MM.1S (cell line): ENCODE measurements at regions not wholly inside any gene's neighbourhood (a gene's known extent, or its start where the extent isn't known, plus 50 kb on each side); places are given as distances from the start of the nearest gene placed in this dataset.

Experiments used
- DNase-seq: peaks from one replicate; pipeline ENCODE4 v3.0.0-alpha.2; 2015
- H2AFZ ChIP-seq: fragments of 300-600 bp; sonication (generic); 2 replicates; pipeline ENCODE4 v1.6.0; 2016; ENCODE audit warnings: antibody characterized with exemption, low read length
- H3F3A ChIP-seq: fragments of 300-600 bp; sonication (generic); 2 replicates; pipeline ENCODE4 v1.6.1; 2016; ENCODE audit warnings: mild to moderate bottlenecking, antibody characterized with exemption, low read length, moderate library complexity, mixed read lengths; ENCODE audit not compliant: insufficient read depth
- H3K27ac ChIP-seq: fragments of 300-600 bp; sonication (generic); 2 replicates; pipeline ENCODE4 v1.5.1; 2016; ENCODE audit warnings: mild to moderate bottlenecking, low read length
- H3K27me3 ChIP-seq: fragments of 300-600 bp; sonication (generic); replicated peaks from 2 replicates; pipeline ENCODE4 v1.6.0; 2016; ENCODE audit warnings: low read length; ENCODE audit not compliant: insufficient read depth
- H3K36me3 ChIP-seq: fragments of 300-600 bp; sonication (generic); replicated peaks from 2 replicates; pipeline ENCODE4 v1.6.1; 2016; ENCODE audit warnings: mild to moderate bottlenecking, low read length, mixed read lengths; ENCODE audit not compliant: insufficient read depth
- H3K4me1 ChIP-seq: fragments of 300-600 bp; sonication (generic); 2 replicates; pipeline ENCODE4 v1.6.1; 2016; ENCODE audit warnings: low read length, mixed read lengths
- H3K4me2 ChIP-seq: fragments of 300-600 bp; sonication (generic); 2 replicates; pipeline ENCODE4 v1.6.0; 2016; ENCODE audit warnings: low read depth, low read length
- H3K4me3 ChIP-seq: fragments of 300-600 bp; sonication (generic); 2 replicates; pipeline ENCODE4 v1.5.1; 2016; ENCODE audit warnings: low read length, mixed read lengths
- H3K79me2 ChIP-seq: fragments of 300-600 bp; sonication (generic); 2 replicates; pipeline ENCODE4 v1.6.1; 2016; ENCODE audit warnings: mixed run types, low read length, mixed read lengths
- H3K9ac ChIP-seq: fragments of 300-600 bp; sonication (generic); 2 replicates; pipeline ENCODE4 v1.6.1; 2016; ENCODE audit warnings: low read length, mixed read lengths
- H3K9me2 ChIP-seq: fragments of 300-600 bp; sonication (generic); replicated peaks from 2 replicates; pipeline ENCODE4 v1.6.1; 2016; ENCODE audit warnings: mild to moderate bottlenecking, low read length, mixed read lengths; ENCODE audit not compliant: insufficient read depth
- H3K9me3 ChIP-seq: fragments of 300-600 bp; sonication (generic); replicated peaks from 2 replicates; pipeline ENCODE4 v1.6.1; 2016; ENCODE audit warnings: mild to moderate bottlenecking, low read length, mixed read lengths; ENCODE audit not compliant: insufficient read depth
- H4K20me1 ChIP-seq: fragments of 300-600 bp; sonication (generic); 2 replicates; pipeline ENCODE4 v1.6.1; 2016; ENCODE audit warnings: mild to moderate bottlenecking, low read length, moderate library complexity, mixed read lengths; ENCODE audit not compliant: insufficient read depth
- EZH2 ChIP-seq: fragments of 300-600 bp; sonication (generic); optimal IDR thresholded peaks from 2 replicates; pipeline ENCODE3; 2017; ENCODE audit warnings: low read depth, mild to moderate bottlenecking, antibody characterized with exemption, low read length, mixed read lengths
- EZH2phosphoT487 ChIP-seq: fragments of 300-600 bp; sonication (generic); IDR thresholded peaks from 2 replicates; pipeline ENCODE4 v1.6.1; 2018; ENCODE audit warnings: antibody characterized with exemption, low read length
- TF ChIP-seq, protein P1 (sequence below): fragments of 300-600 bp; sonication (generic); IDR thresholded peaks from 2 replicates; pipeline ENCODE4 v1.5.1; 2016; ENCODE audit warnings: antibody characterized with exemption, low read length, mixed read lengths

DNA sequence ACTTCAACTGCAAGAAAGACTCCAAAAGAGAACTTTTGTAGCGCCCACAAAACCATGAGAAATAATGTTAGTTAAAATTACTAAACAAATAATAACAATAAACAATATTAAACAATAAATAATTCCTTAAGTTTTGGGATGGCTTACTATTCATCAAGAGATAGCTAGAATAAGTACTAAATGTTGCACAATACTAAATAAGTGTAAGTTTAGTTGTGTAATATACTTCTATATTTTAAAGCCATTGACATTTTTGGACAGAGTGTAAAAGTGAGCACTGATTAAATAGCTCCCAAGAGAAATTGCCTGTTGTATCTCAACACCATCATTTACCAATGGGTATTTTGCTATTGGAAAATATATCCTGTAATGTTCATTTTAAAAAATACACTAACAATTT is 166.7 kb downstream of the ALG10 start:
- H3K4me3 ChIP-seq: no peak overlapping the region
- H3K4me1 ChIP-seq: peaks cover 12% of the 10 kb centered on the region
- TF ChIP-seq EZH2 (no peak), EZH2phosphoT487 (no peak)
- TF ChIP-seq, protein P1, sequence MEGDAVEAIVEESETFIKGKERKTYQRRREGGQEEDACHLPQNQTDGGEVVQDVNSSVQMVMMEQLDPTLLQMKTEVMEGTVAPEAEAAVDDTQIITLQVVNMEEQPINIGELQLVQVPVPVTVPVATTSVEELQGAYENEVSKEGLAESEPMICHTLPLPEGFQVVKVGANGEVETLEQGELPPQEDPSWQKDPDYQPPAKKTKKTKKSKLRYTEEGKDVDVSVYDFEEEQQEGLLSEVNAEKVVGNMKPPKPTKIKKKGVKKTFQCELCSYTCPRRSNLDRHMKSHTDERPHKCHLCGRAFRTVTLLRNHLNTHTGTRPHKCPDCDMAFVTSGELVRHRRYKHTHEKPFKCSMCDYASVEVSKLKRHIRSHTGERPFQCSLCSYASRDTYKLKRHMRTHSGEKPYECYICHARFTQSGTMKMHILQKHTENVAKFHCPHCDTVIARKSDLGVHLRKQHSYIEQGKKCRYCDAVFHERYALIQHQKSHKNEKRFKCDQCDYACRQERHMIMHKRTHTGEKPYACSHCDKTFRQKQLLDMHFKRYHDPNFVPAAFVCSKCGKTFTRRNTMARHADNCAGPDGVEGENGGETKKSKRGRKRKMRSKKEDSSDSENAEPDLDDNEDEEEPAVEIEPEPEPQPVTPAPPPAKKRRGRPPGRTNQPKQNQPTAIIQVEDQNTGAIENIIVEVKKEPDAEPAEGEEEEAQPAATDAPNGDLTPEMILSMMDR: no peak
- no peak for DNase-seq
- no peaks in the 10 kb centered on the region for H3K79me2 ChIP-seq
- H3K4me2 ChIP-seq: no peak overlapping the region
- no peaks in the 10 kb centered on the region for H3K9me2 ChIP-seq
- no peak overlapping the region for H2AFZ ChIP-seq
- H3K9me3 ChIP-seq: no peaks in the 10 kb centered on the region
- H3K27ac ChIP-seq: no peak overlapping the region
- H3K9ac ChIP-seq: no peak overlapping the region
- H3K27me3 ChIP-seq: no peaks in the 10 kb centered on the region
- no peaks in the 10 kb centered on the region for H4K20me1 ChIP-seq
- no peaks in the 10 kb centered on the region for H3F3A ChIP-seq
- H3K36me3 ChIP-seq: no peaks in the 10 kb centered on the region

DNA sequence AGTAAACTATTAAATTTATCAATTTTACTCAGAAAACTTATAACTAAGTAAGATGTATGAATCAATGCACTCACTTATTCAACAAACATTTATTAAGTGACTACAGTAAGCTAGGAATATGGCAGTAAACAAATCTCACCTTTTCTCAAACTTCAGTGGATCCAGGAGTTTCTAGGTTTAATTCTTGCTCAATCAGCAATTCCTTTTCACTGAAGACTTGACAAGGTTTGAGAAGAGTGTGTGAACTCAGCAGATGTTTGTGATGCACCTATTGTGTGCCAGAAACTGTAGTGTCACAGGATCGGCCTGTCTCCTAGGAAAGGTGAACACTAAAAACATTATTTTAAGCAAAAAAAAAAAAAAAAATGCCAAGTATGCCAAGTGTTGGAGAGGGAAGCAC is 167.8 kb downstream of the ALG10 start:
- no peaks in the 10 kb centered on the region for H3K79me2 ChIP-seq
- no peak overlapping the region for H3K27ac ChIP-seq
- peak overlapping the region; percentile 28; the same call in 1 of the 2 replicates for H3K4me2 ChIP-seq
- no peaks in the 10 kb centered on the region for H3F3A ChIP-seq
- no peaks in the 10 kb centered on the region for H4K20me1 ChIP-seq
- H3K4me1 ChIP-seq: peaks cover 12% of the 10 kb centered on the region
- no peaks in the 10 kb centered on the region for H3K27me3 ChIP-seq
- no peak overlapping the region for H3K4me3 ChIP-seq
- no peaks in the 10 kb centered on the region for H3K9me3 ChIP-seq
- TF ChIP-seq, protein P1: no peak
- TF ChIP-seq EZH2 (no peak), EZH2phosphoT487 (no peak)
- no peak overlapping the region for H2AFZ ChIP-seq
- no peak overlapping the region for H3K9ac ChIP-seq
- no peak for DNase-seq
- H3K36me3 ChIP-seq: no peaks in the 10 kb centered on the region
- no peaks in the 10 kb centered on the region for H3K9me2 ChIP-seq

DNA sequence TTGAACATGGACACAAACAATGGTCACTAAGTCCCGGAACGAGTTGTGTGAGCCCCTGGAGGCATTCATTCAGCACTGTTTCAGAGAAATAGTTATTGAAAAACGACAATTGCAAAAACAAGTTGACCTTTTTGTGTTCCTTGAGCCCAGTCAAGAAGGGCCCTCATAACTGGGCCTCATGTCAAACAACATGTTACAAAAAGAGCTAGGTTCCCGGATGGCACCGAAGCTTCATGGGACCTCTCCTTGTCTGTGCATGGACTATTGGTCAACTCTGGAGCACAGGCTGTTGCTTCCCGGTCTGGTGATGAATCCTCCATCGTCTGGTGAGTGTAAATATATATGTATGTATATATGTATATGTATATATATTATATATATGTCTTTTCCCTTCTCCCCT is 176.6 kb downstream of the ALG10 start:
- H3K36me3 ChIP-seq: no peaks in the 10 kb centered on the region
- H3K9me2 ChIP-seq: no peaks in the 10 kb centered on the region
- H3K4me1 ChIP-seq: no peaks in the 10 kb centered on the region
- H3K4me2 ChIP-seq: no peak overlapping the region
- DNase-seq: no peak
- H4K20me1 ChIP-seq: no peaks in the 10 kb centered on the region
- TF ChIP-seq EZH2 (no peak), EZH2phosphoT487 (no peak)
- TF ChIP-seq, protein P1: no peak
- H3F3A ChIP-seq: no peaks in the 10 kb centered on the region
- no peaks in the 10 kb centered on the region for H3K27me3 ChIP-seq
- no peak overlapping the region for H3K4me3 ChIP-seq
- H3K9ac ChIP-seq: no peak overlapping the region
- no peaks in the 10 kb centered on the region for H3K9me3 ChIP-seq
- no peaks in the 10 kb centered on the region for H3K79me2 ChIP-seq
- H3K27ac ChIP-seq: no peak overlapping the region
- H2AFZ ChIP-seq: no peak overlapping the region
